H1 (cell line): ENCODE measurements at regions not wholly inside any gene's neighbourhood (a gene's known extent, or its start where the extent isn't known, plus 50 kb on each side); places are given as distances from the start of the nearest gene placed in this dataset.

ENCODE experiments used
- CTCF ChIA-PET: fragments of 300-600 bp; sonication (Branson Sonifier 250); formaldehyde crosslinking; loops from one replicate; lab custom pipeline; 2021; ENCODE audit not compliant: partially characterized antibody; lab: Charles Lee
- POLR2A ChIA-PET: fragments of 300-600 bp; sonication (Branson Sonifier 250); formaldehyde crosslinking; loops from one replicate; lab custom pipeline; 2021; ENCODE audit warnings: inconsistent platforms; ENCODE audit not compliant: partially characterized antibody; lab: Charles Lee
- DNase-seq, 2 experiments: peaks; one replicate each; pipeline versions ENCODE4 v3.0.0 to v3.0.0-alpha.2; 2010 to 2022; ENCODE audit warnings: low spot score in 2 of 2, low read depth in 1 of 2, mixed read lengths in 1 of 2
- FAIRE-seq: peaks from 2 replicates; lab custom pipeline; 2011; peaks lifted over from hg19 to GRCh38; lab: Jason Lieb, UNC
- H2AFZ ChIP-seq: 2 replicates; pipeline ENCODE4 v1.8.1; 2012; ENCODE audit warnings: low read length, inconsistent platforms
- H2AK5ac ChIP-seq: 2 replicates; pipeline ENCODE4 v1.6.1; 2013; ENCODE audit warnings: low read depth, low read length
- H2BK120ac ChIP-seq: replicated peaks from 2 replicates; pipeline ENCODE3; 2013; ENCODE audit warnings: low read depth, low read length, inconsistent platforms
- H2BK12ac ChIP-seq: 2 replicates; pipeline ENCODE4 v1.6.1; 2013; ENCODE audit warnings: low read depth, low read length
- H2BK15ac ChIP-seq: 2 replicates; pipeline ENCODE4 v1.6.1; 2013; ENCODE audit warnings: low read length
- H2BK20ac ChIP-seq: 2 replicates; pipeline ENCODE4 v1.6.1; 2013; ENCODE audit warnings: low read length
- H2BK5ac ChIP-seq: 2 replicates; pipeline ENCODE4 v1.6.1; 2013; ENCODE audit warnings: low read depth, low read length
- H3K14ac ChIP-seq: 2 replicates; pipeline ENCODE4 v1.6.1; 2013; ENCODE audit warnings: inconsistent platforms; ENCODE audit not compliant: insufficient read length
- H3K18ac ChIP-seq: 2 replicates; pipeline ENCODE4 v1.6.1; 2013; ENCODE audit warnings: low read length; ENCODE audit errors: extremely low read depth
- H3K23ac ChIP-seq: 2 replicates; pipeline ENCODE4 v1.6.1; 2013; ENCODE audit warnings: inconsistent platforms; ENCODE audit not compliant: insufficient read length
- H3K23me2 ChIP-seq: 2 replicates; pipeline ENCODE4 v1.6.1; 2013; ENCODE audit warnings: low read depth, low read length
- H3K27ac ChIP-seq: 2 replicates; pipeline ENCODE4 v1.6.1; 2011; ENCODE audit warnings: low read depth, low read length, inconsistent platforms
- H3K27me3 ChIP-seq, 4 experiments: replicated peaks in 1 of 4; 1 replicate in 1 of 4; 2 replicates in 3 of 4; pipeline versions ENCODE4 v1.6.1 to v1.8.1; 2011 to 2013; ENCODE audit warnings: low read length in 3 of 4, mild to moderate bottlenecking in 3 of 4, inconsistent platforms in 2 of 4, mixed read lengths in 2 of 4, moderate library complexity in 1 of 4; ENCODE audit not compliant: control insufficient read depth in 3 of 4, insufficient read depth in 3 of 4; ENCODE audit errors: extremely low read depth in 1 of 4
- H3K36me3 ChIP-seq, 4 experiments: 2 replicates each; pipeline versions ENCODE4 v1.6.1 to v1.8.1; 2011 to 2013; ENCODE audit warnings: mild to moderate bottlenecking in 4 of 4, low read length in 3 of 4, moderate library complexity in 2 of 4, control low read depth in 1 of 4, inconsistent platforms in 1 of 4; ENCODE audit not compliant: insufficient read depth in 4 of 4, control insufficient read depth in 2 of 4
- H3K4ac ChIP-seq: replicated peaks from 2 replicates; pipeline ENCODE3; 2013; ENCODE audit warnings: low read length, low read depth, mixed read lengths, inconsistent platforms; ENCODE audit not compliant: insufficient read length
- H3K4me1 ChIP-seq, 4 experiments: replicated peaks in 1 of 4; 1 replicate in 1 of 4; 2 replicates in 3 of 4; pipeline versions ENCODE4 v1.6.1 to v1.8.1; 2011 to 2013; ENCODE audit warnings: low read length in 3 of 4, inconsistent platforms in 2 of 4, mixed read lengths in 1 of 4; ENCODE audit not compliant: insufficient read depth in 4 of 4, control insufficient read depth in 3 of 4
- H3K4me2 ChIP-seq, 2 experiments: 2 replicates each; pipeline versions ENCODE4 v1.6.1 to v1.8.1; 2011 to 2013; ENCODE audit warnings: low read depth in 2 of 2, low read length in 2 of 2, control low read depth in 1 of 2, inconsistent platforms in 1 of 2, mild to moderate bottlenecking in 1 of 2; ENCODE audit not compliant: insufficient read depth in 1 of 2
- H3K4me3 ChIP-seq, 4 experiments: fragments of 200-600, 300-600 bp in 1 of 4; sonication (generic), shearing (Covaris generic), sonication (Bioruptor Twin) in 1 of 4; 2 replicates each; pipeline versions ENCODE4 v1.5.1 to v1.8.1; 2011 to 2016; ENCODE audit warnings: low read length in 4 of 4, low read depth in 3 of 4, control low read depth in 2 of 4, inconsistent platforms in 2 of 4, mild to moderate bottlenecking in 2 of 4, mixed read lengths in 1 of 4, moderate library complexity in 1 of 4; ENCODE audit not compliant: insufficient read depth in 2 of 4; ENCODE audit errors: extremely low read depth in 1 of 4
- H3K56ac ChIP-seq: replicated peaks from 2 replicates; pipeline ENCODE3; 2013; ENCODE audit warnings: low read depth, mild to moderate bottlenecking, mixed read lengths, low read length, inconsistent platforms; ENCODE audit not compliant: insufficient read length
- H3K79me1 ChIP-seq: 2 replicates; pipeline ENCODE4 v1.6.1; 2013; ENCODE audit warnings: low read depth, low read length, control low read depth
- H3K79me2 ChIP-seq, 2 experiments: 2 replicates each; pipeline versions ENCODE4 v1.6.1 to v1.8.1; 2012 to 2013; ENCODE audit warnings: low read length in 2 of 2, mild to moderate bottlenecking in 2 of 2, inconsistent platforms in 1 of 2; ENCODE audit not compliant: insufficient read depth in 2 of 2, control insufficient read depth in 1 of 2
- H3K9ac ChIP-seq, 4 experiments: replicated peaks in 1 of 4; 1 replicate in 1 of 4; 2 replicates in 3 of 4; pipeline versions ENCODE4 v1.6.1 to v1.8.1; 2011 to 2013; ENCODE audit warnings: low read depth in 3 of 4, low read length in 3 of 4, control low read depth in 2 of 4, mild to moderate bottlenecking in 2 of 4, moderate library complexity in 2 of 4, inconsistent platforms in 1 of 4; ENCODE audit errors: extremely low read depth in 1 of 4
- H3K9me3 ChIP-seq, 2 experiments: 2 replicates each; pipeline versions ENCODE4 v1.6.1 to v1.8.1; 2012 to 2013; ENCODE audit warnings: mild to moderate bottlenecking in 2 of 2, moderate library complexity in 2 of 2, control low read depth in 1 of 2, inconsistent platforms in 1 of 2, low read depth in 1 of 2, low read length in 1 of 2, mixed read lengths in 1 of 2; ENCODE audit not compliant: insufficient read depth in 2 of 2
- H4K20me1 ChIP-seq, 2 experiments: replicated peaks in 1 of 2; 2 replicates each; pipeline versions ENCODE3 to v1.8.1; 2011 to 2013; ENCODE audit warnings: inconsistent platforms in 2 of 2, low read length in 2 of 2, mild to moderate bottlenecking in 1 of 2; ENCODE audit not compliant: insufficient read depth in 2 of 2, control insufficient read depth in 1 of 2
- H4K5ac ChIP-seq: 2 replicates; pipeline ENCODE4 v1.6.1; 2013; ENCODE audit warnings: low read length, low read depth, mixed read lengths, inconsistent platforms; ENCODE audit not compliant: insufficient read length
- H4K8ac ChIP-seq: 2 replicates; pipeline ENCODE4 v1.8.0; 2013; ENCODE audit warnings: mild to moderate bottlenecking, moderate library complexity, low read length, inconsistent platforms; ENCODE audit not compliant: insufficient read depth; ENCODE audit errors: extremely low read depth
- H4K91ac ChIP-seq: replicated peaks from 2 replicates; pipeline ENCODE3; 2013; ENCODE audit warnings: low read length, mixed read lengths, inconsistent platforms; ENCODE audit not compliant: insufficient read length
- BRCA1 ChIP-seq: IDR thresholded peaks from 2 replicates; pipeline ENCODE4 v1.6.1; 2012; ENCODE audit warnings: low read depth, low read length, improper control_type of control experiment
- CEBPB ChIP-seq: IDR thresholded peaks from 2 replicates; pipeline ENCODE4 v1.6.1; 2012; ENCODE audit warnings: low read depth, low read length
- WGBS, 2 experiments: shearing (Covaris generic) in 1 of 2; methylation state at CpG; one replicate each; pipeline versions ENCODE4 v1.1.6 to v1.1.7; 2013 to 2015; ENCODE audit warnings: low lambda C conversion rate in 2 of 2, mixed read lengths in 2 of 2, inconsistent platforms in 1 of 2, low coverage in 1 of 2, missing lambda C conversion rate in 1 of 2; ENCODE audit not compliant: insufficient replicate concordance in 2 of 2, insufficient coverage in 1 of 2, insufficient read length in 1 of 2; ENCODE audit errors: extremely low coverage in 1 of 2, missing lambda C conversion rate in 1 of 2; 5-methylcytosine and 5-hydroxymethylcytosine counted together
- TF ChIP-seq, protein P1 (sequence below), 3 experiments: IDR thresholded peaks; 1 replicate in 2 of 3; 2 replicates in 1 of 3; pipeline versions ENCODE4 v1.5.1 to v1.6.1; 2011; ENCODE audit warnings: low read length in 3 of 3, mild to moderate bottlenecking in 3 of 3, inconsistent platforms in 2 of 3, low read depth in 1 of 3, moderate library complexity in 1 of 3; ENCODE audit not compliant: insufficient read depth in 1 of 3; ENCODE audit errors: control extremely low read depth in 1 of 3

DNA sequence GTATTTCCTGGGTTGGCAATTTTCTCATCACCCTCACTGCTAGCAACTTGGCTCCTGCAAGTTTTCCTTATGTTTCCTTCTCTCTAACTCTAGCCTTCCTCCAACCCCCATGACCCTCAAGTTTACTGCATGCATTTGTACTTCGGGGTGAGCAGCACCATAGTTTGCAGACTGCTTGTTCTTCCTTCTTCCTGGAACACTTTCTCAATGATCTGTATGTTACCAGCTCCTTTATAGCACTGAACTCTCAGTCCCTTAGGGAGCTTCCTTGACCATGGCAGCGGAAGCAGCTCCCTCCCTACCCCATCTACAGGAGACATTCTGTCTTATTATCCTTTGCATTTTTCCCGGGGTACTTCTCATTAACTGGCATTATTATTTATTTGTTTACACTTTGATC, 1089.5 kb upstream of the GYPC start:
- Histone ChIP-seq H3K18ac (no peak overlapping the region), H3K56ac (no peak overlapping the region), H3K4me2 (no peak overlapping the region; a peak in 1 of 4 replicates), H3K79me2 (no peaks in the 10 kb centered on the region), H3K9me3 (no peaks in the 10 kb centered on the region; a peak in 1 of 4 replicates), H3K23ac (no peak overlapping the region), H3K79me1 (no peaks in the 10 kb centered on the region), H2AK5ac (no peak overlapping the region), H2BK15ac (no peak overlapping the region), H3K27ac (no peak overlapping the region), H3K4ac (no peak overlapping the region), H3K4me3 (no peak overlapping the region), H3K23me2 (no peaks in the 10 kb centered on the region), H2AFZ (no peak overlapping the region), H4K8ac (no peak overlapping the region), H3K9ac (no peak overlapping the region), H3K27me3 (no peaks in the 10 kb centered on the region), H4K5ac (no peak overlapping the region), H2BK20ac (no peak overlapping the region), H2BK12ac (no peak overlapping the region), H4K91ac (no peak overlapping the region)
- ChIA-PET POLR2A (no interaction called here), CTCF (no interaction called here)
- DNase-seq, result no peak
- no peak for FAIRE-seq
- TF ChIP-seq CEBPB (no peak), BRCA1 (no peak)
- TF ChIP-seq, protein P1, sequence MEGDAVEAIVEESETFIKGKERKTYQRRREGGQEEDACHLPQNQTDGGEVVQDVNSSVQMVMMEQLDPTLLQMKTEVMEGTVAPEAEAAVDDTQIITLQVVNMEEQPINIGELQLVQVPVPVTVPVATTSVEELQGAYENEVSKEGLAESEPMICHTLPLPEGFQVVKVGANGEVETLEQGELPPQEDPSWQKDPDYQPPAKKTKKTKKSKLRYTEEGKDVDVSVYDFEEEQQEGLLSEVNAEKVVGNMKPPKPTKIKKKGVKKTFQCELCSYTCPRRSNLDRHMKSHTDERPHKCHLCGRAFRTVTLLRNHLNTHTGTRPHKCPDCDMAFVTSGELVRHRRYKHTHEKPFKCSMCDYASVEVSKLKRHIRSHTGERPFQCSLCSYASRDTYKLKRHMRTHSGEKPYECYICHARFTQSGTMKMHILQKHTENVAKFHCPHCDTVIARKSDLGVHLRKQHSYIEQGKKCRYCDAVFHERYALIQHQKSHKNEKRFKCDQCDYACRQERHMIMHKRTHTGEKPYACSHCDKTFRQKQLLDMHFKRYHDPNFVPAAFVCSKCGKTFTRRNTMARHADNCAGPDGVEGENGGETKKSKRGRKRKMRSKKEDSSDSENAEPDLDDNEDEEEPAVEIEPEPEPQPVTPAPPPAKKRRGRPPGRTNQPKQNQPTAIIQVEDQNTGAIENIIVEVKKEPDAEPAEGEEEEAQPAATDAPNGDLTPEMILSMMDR (IDR thresholded peaks at IDR 0.05; ENCODE audit: control extremely low read depth in 1 of 3, insufficient read depth in 1 of 3, low read depth in 1 of 3, low read length in 3 of 3), result peak in 1 of 3 experiments; percentile 9; a peak in 1 of 4 replicates
- TF ChIP-seq, all 59 proteins: peak for 1
- Histone ChIP-seq H2BK120ac (no peak overlapping the region), H3K14ac (no peak overlapping the region), H2BK5ac (no peak overlapping the region), H3K36me3 (no peaks in the 10 kb centered on the region), H3K4me1 (no peaks in the 10 kb centered on the region), H4K20me1 (no peaks in the 10 kb centered on the region)
- 84% methylated on average over 3 of the region's 3 CpGs; no CpG with 5 or more reads in 1 of the 2 experiments for WGBS, 2 experiments
